HG03135 (cell line): ENCODE measurements at regions not wholly inside any gene's neighbourhood (a gene's known extent, or its start where the extent isn't known, plus 50 kb on each side); places are given as distances from the start of the nearest gene placed in this dataset.

ENCODE experiments used
- ATAC-seq: cut with Tn5 transposase; IDR thresholded peaks from one replicate; pipeline ENCODE4 v1.9.1; 2021; ENCODE audit warnings: mild to moderate bottlenecking, moderate library complexity; ENCODE audit not compliant: unreplicated experiment

DNA sequence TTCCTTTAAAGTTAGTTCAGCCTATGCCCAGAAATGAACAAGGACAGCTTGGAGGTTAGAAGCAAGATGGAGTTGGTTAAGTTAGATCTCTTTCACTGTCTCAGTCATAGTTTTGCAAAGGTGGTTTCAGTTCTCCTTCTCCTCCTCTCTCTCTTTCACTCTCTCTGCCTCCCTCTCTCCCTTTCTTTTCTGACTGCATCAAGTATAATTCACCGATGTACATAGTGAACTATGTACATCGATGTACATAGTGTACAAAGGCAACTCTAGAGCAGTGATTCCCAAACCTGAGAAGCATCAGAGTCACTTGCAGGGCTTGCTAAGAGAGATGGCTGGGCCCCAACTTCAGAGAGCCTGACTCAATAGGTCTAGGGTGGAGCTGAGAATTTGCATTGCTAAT is 1259.7 kb downstream of the TYW1 start:
- no peak for ATAC-seq

DNA sequence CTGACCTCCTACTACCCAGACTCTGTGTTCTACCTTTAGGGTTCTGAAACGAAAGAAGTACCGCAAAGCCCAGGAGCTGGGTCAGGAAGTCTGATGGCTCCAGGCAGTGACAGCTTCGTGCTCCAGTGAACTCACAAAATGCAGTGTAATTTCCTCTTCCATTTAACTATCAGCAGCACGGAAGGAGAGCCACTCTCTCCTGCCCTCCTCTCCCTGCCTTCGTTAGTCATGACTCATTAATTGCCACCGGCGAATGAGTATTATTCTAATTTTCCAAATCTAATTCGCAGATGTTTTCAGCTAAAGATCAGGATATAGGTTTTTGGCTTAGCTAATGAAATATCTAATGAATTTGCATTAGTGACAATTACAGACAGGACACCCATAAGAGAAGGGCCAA is 1262.0 kb downstream of the TYW1 start:
- ATAC-seq: no peak

DNA sequence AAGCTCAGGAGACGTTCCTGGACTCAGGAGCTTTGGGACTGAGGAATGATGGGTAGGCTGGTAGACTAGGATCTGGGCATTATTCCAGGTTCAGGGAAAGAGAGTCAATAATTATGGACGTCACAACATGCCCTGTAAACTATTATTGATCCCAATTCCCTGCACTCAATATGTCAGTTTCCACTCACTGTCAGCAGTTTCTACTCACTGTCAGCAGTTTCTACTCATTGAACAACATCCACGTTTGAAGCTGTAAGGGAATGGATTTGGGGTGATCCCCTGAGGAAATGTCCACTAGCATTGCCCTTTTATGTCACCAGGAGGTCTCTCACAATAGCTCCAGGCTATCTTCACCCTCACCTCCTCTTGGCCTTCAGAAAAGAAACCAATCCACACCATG is 1268.6 kb downstream of the TYW1 start:
- ATAC-seq: no peak

DNA sequence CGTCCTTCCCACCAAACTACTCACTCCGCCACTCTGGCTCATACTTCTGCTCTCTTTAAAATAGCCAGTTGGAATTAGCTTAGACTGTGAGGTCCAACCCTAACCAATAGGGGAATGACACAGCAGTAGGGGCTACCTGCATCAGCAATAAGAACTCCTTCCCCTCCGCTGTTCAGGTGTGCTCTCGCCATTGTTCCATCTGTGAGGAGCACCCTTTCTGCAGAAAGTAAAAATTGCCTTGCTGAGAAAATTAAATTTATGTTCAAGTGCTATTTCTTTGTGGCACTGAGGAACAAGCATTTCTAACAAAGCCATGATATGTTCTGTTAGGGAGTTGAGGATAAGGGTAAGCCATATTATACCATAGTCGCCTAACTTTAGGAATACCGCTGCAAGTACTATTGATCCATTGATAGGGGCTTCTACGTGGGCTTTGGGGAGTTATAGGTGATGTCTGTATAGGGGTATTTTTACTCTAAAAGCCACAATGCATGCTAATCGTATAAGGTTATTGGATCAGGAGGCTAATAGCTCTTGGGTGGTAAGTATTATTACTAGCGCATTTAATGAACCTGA is 1269.5 kb downstream of the TYW1 start:
- no peak for ATAC-seq

DNA sequence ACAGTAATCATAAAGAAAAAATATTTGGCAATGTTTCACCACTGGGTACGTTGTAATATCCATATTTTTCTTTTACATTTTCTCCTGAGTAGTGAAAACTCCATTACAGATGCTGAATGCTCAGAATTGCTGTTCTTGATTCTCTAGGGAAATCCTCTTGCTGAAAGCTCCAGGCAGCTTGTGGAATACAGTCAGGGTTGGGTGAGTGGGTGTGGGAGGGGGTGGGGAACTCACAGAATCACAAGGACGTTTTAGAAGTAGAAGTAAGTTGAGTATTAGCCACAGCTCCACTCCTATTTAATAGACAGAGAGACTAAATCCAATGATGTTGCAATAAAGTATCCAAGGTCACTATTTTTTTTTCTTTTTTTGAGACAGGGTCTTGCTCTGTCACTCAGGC is 1270.9 kb downstream of the TYW1 start:
- ATAC-seq: no peak

DNA sequence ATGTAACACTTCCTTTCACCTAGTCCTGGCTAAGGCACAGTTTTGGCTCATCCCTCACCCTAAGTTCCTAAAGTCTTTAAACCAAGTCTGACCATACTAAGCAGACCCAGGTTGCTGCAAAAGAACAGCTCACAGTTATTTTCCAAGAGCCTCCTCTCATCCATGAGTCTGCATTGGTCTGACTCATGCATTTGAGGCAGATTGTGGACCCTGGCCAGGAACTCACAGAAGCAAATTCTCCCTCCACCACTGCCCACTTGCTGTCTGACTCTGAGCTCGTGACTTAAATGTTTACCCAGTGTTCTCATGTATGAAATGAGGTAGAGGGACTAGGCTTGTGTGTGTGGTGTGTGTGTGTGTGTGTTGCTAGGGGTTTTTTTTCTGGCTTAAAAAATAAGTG is 1272.8 kb downstream of the TYW1 start:
- ATAC-seq: no peak

DNA sequence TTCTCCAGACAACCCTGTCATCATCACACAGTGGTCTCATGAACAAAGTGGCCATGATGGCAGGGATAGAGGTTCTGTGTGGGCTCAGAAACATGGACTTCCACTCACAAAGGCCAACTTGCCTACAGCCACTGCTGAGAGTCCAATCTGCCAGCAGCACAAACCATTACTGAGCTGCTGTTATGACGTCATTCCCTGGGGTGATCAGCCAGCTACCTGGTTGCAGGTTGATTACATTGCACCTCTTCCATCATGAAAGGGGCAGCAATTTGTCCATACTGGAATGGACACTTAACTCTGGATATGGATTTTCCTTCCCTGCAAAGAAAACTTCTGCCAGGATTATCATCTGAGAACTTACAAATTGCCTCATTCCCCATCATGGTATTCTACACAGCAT is 1275.9 kb downstream of the TYW1 start:
- no peak for ATAC-seq

DNA sequence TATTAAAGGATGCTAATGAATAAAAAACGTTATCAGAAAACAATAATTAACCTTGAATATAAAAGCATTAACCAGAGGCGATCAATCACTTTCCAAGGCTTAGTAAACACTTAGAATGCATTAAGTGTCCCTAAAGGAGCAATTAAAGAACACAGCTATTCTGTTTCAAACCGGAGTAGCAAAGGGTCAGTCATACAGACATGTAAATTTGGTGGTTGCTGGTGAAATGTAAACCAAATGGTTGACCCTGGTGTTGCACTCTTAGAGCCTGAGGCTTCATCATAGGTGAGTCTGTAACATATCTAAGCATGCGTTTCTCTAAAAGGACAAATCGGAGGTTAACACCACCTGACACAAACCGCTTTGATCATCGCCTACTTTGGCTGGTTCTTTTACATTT is 1280.1 kb downstream of the TYW1 start:
- no peak for ATAC-seq

DNA sequence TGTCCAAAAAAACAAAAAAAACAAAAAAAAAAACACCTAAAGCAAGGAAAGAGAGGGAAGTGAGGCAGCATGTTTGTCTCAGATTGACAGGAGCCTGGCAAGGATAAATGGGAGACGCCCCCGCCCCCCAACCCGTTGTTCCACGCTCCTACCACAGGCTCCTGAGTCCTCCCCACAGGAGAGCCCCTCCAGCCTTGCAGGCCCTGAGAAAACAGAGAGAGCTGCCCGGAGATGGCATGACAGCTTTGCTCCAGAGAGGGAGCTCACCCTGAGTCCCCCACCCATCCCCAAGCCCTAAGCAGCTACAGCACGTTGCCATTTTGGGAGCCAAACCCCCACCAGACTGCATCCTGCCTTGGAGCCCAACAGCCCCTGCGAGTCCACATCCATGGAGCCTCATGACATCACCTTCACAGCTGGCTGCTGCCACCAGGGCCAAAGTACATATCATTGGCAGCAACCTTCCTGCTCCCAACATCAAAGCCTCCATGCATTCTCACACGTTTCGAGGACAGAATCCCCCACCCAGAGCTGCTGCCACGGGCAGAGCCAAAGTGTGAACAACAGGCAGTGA is 1283.3 kb downstream of the TYW1 start:
- no peak for ATAC-seq

DNA sequence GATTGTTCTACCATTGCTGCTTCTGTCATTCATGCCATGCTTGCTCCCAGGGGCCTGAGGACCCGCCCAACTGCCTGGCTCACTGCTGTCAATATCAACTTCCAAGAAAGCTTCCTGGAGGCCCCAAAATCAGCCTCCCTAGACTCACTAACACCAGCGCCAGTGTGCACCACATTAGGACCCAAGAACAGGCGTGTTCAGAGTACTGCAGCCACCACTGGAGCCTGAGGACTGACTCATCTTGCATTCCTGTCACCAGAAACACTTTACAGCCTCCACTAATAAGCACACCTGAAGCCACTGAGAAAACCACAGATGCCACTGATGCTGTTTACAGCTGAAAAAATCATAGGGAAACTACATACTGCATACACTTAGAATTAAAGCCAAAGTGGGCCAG is 1284.3 kb downstream of the TYW1 start:
- ATAC-seq: no peak

DNA sequence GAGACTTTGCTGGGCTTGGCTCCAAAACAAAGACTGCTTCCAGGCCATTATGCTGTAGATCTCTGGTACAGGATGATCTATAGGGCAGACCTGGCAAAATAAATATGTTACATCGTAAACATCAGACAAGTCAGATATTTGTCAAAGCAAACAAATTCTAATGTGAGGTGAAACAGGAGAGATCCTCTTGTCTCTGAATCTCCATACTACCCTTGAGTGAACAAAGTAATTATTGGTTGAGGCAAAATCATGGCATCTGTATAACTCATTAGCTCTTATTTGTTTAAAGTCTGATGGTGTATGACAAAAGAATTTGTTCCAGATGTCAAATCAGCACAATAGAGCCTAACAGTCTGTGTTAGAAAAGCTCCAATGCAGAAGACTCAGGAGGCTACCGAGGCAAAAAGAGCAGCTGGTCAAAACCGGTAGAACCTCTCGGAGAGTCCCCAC is 1291.5 kb downstream of the TYW1 start:
- ATAC-seq: no peak

DNA sequence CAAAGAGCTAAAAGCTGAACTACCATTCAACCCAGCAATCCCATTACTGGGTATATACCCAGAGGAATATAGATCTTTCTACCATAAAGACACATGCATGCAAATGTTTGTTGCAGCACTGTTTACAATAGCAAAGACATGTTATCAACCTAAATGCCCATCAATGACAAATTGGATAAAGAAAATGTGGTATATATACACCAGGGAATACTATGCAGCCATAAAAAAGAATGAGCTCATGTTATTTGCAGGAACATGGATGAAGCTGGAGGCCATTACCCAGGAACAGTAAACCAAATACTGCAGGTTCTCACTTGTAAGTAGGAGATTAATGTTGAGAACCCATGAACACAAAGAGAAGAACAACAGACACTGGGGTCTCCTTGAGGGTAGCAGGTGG is 1295.1 kb downstream of the TYW1 start:
- ATAC-seq: no peak

DNA sequence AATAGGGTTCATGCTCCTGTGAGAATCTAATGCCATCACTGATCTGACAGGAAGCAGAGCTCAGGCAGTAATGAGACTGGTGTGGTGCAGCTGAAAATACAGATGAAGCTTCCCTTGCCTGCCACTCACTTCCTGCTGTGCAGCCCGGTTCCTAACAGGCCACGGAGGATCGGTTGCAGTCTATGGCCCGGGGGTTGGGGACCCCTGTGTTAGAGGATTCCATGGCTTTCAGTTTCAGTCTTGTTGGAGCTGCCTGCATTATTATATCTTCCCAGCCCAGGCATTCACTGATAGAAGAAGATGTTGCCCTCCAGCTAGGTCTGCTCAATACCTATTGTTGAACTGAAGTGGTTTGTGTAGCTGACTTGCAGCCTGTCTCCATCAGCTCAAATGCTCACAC is 1298.8 kb downstream of the TYW1 start:
- ATAC-seq: no peak

DNA sequence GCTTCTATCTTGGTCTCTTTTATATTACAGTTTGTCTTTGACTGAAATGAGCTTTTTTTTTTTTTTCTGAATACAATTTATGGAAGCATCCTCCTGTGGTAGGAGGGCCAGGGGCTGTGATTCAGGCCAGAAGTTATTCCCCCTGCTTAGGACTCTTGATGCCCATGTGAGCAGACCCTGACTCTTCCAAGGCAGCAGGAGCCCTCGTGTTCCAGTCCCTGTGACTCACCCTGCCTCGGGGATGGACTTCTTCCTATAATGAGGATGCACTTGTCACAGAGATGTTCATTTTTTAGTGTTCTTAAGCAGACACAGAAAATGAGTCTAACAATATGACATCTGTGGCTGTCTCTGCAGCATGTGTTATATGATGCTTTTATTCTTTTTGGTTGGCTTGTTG is 1293.7 kb upstream of the AUTS2 start:
- no peak for ATAC-seq

DNA sequence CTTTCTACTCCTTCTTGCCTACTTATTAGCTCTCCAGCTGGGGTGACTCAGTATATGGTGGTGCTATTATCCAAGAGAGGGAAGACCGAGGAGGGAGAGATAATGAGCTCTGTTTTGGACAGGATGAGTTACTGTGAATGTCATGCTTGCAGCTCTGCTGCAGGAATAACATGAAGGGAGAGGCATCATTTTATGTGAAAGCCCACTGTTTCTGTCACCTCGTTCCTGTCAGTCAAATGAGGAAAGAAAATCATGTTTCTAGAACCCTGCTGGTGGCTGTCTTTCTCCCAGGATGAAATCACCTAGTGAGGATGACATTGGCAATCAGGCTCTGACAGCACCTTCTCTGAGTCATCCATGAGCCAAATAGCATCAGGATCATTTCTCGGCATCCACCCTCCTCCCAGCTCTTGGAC is 1291.6 kb upstream of the AUTS2 start:
- no peak for ATAC-seq

DNA sequence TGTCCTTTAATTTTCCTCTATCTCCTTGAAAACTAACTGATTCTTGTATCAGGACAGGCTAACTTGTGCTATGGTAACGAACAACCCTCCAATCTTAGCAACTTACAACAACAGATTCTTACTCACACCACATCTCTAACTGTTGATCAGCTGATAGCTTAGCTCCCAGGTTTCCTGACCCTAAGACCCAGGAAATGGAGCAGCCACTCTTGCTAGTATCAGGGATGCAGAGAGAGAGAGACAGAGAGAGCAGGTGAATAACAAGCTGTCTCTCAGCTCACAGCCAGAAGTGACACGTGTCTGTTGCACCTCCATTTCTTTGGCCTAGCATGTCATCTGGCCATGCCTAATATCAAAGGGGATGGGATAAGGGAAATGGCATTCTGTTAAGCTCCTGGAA is 1289.0 kb upstream of the AUTS2 start:
- no peak for ATAC-seq

DNA sequence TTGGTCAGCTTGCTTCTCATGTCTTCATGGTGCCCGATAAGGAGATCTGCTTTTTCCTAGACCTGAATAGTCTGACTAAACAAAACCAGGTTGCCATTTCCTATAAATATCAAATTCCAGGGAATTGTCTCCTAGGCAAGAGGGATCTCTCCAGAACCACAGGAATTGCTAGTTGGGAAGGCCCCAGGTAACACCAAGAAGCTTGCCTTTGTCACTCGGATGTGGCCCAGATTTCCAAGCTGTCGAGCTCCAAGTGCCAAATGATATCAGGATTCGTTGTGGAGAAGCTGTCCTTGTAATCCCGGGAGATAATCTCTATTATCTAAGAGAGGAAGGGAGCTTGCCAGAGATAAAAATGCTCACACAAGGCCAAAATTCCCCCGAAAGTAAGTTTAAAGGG is 1288.5 kb upstream of the AUTS2 start:
- no peak for ATAC-seq

DNA sequence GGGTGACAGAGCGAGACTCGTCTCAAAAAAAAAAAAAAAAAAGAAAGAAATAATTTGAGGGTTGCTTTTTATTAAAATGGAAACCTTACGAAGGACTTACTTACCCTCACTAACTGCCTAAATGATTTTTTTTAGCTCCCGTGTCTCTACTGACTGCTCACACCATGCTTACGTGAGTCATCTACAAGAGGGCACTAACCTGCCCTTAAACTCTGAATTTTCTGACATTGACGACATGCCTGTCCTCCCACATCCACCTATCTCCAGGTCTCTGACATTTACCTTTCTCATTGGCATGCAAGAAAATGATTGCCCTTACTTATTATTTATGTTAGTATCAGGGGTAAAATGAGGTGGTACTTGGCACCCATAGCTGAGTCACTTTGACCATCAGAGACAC is 1286.3 kb upstream of the AUTS2 start:
- no peak for ATAC-seq

DNA sequence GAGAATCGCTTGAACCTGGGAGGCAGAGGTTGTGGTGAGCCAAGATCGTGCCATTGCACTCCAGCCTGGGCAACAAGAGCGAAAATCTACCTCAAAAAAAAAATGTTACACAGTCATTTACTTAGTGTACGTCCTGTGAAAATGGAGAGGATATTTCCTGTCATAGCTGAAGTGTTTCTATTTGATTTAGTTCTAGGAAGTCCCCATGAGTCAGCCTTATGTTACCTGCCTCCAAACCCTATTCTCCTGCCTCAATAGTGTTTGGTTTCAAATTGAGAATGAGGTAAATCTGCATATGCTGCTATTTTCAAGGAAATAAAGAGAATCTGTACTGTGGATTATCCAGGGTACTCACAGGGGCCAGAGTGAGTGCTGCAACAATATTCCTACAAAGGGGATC is 1284.5 kb upstream of the AUTS2 start:
- no peak for ATAC-seq

DNA sequence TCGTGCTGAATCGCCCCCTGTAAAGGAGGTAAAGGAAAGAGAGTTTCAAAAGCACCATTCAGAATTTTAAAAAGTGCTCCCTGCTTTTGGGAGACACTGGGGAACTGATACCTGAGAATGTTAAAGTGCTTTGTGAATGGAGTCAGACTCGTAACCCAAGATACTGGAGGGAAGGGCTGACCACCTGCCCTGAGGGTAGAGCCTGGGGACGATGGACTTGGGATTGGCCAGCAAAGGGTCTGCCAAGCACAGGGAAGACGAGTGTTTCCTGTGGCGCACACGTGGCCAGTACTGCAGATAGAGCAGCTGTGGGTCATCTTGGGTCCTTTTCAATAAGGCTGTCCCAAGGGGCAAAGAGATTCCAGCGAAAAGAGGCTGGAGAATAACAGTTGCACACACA is 1284.1 kb upstream of the AUTS2 start:
- ATAC-seq: no peak

DNA sequence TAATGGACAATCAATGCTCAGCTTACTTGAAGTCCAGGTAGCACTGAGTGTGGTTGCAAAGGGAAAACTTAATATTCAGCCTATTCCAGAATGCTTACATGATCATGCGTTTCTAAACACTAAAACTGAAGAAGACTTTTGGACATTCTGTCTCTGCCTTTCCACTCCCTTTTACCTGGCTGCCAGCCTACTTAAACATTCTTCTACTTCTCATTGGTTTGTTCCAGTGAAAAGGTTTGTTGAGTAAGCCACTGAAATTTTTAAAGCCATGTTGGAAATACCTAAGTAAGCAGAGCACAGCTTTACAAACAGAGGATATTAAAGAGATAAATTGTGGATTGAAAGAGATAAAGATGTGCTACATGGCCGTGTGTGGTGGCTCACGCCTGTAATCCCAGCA is 1280.8 kb upstream of the AUTS2 start:
- ATAC-seq: no peak

DNA sequence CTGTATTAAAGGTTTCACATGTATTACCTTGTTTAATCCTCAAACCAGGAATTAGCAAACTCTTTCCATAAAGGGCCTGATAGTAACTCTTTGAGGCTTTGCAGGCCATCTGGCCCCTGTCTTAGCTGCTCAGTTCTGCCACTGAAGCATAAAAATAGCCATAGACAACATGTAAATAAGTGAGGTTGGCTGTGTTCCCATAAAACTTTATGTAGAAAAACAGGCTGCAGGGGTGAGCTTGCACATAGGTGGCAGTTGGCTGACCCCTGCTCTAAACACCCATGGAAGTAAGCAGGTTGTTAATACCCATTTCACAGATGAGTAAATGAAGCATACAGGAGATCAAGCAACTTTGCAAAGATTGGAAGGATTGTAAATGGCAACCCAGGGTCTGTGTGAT is 1279.2 kb upstream of the AUTS2 start:
- ATAC-seq: no peak

DNA sequence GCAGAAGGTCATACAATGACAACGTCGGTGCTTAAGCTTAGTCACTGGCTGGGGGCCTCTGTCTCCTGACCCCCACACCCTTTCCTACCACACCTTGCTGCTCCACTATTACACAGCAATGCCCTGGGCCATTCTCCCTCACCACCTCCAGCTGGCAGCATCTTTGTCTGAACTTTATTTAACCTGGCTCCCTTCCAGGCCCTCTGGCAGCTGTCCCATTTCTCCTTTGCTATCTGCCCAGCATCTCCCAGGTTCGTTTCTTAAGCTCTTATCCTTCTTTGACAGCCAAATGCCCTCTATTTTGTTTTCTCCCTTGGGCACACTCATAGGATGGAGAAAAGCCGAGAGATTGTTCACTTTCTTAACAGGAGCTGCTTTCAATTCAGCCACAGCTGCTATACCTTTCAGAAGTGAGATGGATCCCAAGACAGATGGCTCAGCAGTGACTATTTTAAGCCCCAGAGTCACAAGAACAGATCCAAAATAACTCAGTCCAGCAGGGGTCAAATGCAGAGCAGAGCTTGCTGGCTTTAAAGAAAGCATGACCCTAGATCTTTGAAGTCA is 1277.1 kb upstream of the AUTS2 start:
- ATAC-seq: no peak
